ENCODE measurements at regions not wholly inside any gene's neighbourhood (a gene's known extent, or its start where the extent isn't known, plus 50 kb on each side); places are given as distances from the start of the nearest gene placed in this dataset.
A peak's percentile ranks its signal among the peaks of the same experiment; 100 is the strongest.

DNA sequence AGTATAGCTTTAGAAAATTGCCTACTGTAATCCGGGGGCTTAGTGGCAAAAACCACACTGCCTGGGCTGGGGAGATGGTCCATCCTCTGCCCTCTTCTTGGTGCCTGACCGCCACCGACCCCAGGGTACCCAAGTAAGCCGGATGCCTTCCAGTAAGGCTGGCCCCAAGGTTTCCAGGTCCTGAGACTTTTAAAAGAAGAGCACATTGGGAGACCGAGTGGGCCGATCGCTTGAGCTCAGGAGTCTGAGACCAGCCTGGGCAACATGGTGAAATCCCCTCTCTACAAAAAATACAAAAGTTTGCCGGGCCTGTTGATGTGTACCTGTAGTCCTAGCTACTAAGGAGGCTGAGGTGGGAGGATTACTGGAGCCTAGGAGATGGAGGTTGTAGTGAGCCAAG, 406.7 kb upstream of the IRX4 start:
- no peaks in the 10 kb centered on the region for H3K4me1 Mint-ChIP-seq
- no peaks in the 10 kb centered on the region for H3K27me3 Mint-ChIP-seq
- no peak overlapping the region for H3K4me3 Mint-ChIP-seq
- DNase-seq: no peak
- ATAC-seq (ENCODE audit: low read depth in 2 of 2): no peak
- no peak overlapping the region for H3K27ac Mint-ChIP-seq
- H3K36me3 Mint-ChIP-seq: no peaks in the 10 kb centered on the region
- peaks cover 0 to 6% (median 1%) of the 10 kb centered on the region in 7 donors for H3K9me3 Mint-ChIP-seq

DNA sequence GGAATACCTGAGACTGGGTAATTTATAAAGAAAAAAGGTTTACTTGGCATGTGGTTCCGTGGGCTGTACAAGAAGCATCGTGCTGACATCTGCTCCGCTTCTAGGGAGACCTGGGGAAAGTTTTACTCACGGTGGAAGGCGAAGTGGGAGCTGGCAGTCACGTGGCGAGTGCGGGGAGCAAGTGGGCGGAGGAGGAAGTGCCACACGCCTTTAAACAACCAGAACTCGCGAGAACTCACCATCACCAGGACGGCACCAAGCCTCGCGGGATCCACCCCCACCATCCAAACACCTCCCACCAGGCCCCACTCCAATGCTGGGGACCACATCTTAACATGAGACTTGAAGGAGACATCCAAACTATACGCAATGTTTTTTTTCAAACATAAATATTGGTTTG, 406.2 kb upstream of the IRX4 start:
- no peaks in the 10 kb centered on the region for H3K36me3 Mint-ChIP-seq
- H3K9me3 Mint-ChIP-seq: peaks cover 0 to 6% (median 1%) of the 10 kb centered on the region in 7 donors
- H3K4me1 Mint-ChIP-seq: no peaks in the 10 kb centered on the region
- no peak overlapping the region for H3K27ac Mint-ChIP-seq
- H3K4me3 Mint-ChIP-seq: no peak overlapping the region
- no peak for ATAC-seq (ENCODE audit: low read depth in 2 of 2)
- no peak for DNase-seq
- no peaks in the 10 kb centered on the region for H3K27me3 Mint-ChIP-seq

DNA sequence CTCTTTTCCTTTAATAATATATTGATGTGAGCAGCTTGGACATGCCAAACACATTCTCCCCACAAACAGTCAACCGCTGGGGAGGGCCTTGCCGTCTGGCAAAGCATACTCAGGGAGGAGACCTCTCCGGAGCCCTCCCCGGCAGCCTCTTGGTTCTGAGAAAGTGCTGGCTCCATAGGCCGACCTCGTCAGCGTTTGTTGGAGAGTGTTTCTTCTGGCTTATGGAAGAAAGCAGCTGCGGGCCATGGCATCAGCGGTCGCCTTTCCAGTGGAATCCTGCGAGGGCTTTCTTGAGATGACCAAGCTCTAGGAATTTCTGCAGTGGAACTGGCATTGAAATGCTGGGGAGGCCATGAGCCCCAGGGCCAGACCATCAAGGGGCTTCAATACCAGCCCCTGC, 405.7 kb upstream of the IRX4 start:
- Mint-ChIP-seq H3K27me3 (no peaks in the 10 kb centered on the region), H3K9me3 (peaks cover 0 to 6% (median 1%) of the 10 kb centered on the region in 7 donors)
- ATAC-seq (ENCODE audit: low read depth in 2 of 2): no peak

DNA sequence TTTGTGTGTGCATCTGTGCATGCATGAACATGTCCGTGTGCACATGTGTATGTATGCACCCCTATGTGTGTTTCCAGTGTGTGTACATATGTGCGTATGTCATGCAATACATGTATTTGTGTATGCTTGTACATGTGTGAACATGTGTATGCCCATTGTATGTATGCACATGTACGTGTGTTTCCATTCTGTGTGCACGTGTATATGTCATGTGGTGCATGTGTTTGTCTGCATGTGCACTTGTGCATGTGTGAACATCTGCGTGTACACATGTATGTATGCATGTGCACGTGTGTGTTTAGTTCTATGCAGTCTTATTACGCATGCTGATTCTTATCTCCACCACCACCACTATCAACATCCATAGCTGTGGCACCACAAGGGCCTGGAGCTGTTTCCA, 403.5 kb upstream of the IRX4 start:
- Mint-ChIP-seq H3K9me3 (peaks cover 0 to 4% (median 0%) of the 10 kb centered on the region in 7 donors), H3K4me1 (no peaks in the 10 kb centered on the region), H3K27me3 (no peaks in the 10 kb centered on the region), H3K4me3 (no peak overlapping the region), H3K36me3 (no peaks in the 10 kb centered on the region), H3K27ac (no peak overlapping the region)
- ATAC-seq (ENCODE audit: low read depth in 2 of 2) (no peak), DNase-seq (no peak)

More for the DNA sequence above, 405.7 kb upstream of the IRX4 start:
- Mint-ChIP-seq H3K4me1 (no peaks in the 10 kb centered on the region), H3K4me3 (no peak overlapping the region), H3K36me3 (no peaks in the 10 kb centered on the region), H3K27ac (no peak overlapping the region)
- no peak for DNase-seq

DNA sequence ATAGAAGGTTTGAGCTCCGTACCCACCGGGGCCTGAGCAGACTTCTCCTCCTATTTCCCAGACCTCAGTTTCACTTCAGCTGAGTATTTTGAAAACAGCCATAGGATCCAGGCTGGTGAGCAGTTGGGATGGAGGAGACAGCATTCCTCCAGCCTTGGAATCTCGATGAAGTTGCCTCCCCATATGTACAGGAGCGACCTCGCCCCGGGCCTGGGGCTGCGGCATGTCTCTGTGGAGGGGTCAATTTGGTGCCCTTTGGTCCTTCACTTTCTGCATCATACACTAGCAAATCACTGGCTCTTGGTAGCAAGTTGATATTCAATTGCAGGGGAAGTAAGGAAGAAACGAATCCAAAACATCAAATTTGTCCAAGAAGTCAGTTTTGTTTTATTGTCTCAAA, 402.0 kb upstream of the IRX4 start:
- Mint-ChIP-seq H3K27me3 (no peaks in the 10 kb centered on the region), H3K4me1 (peaks cover 0 to 6% (median 0%) of the 10 kb centered on the region in 3 donors), H3K4me3 (no peak overlapping the region), H3K27ac (no peak overlapping the region), H3K36me3 (no peaks in the 10 kb centered on the region), H3K9me3 (peaks cover 0 to 8% (median 1%) of the 10 kb centered on the region in 7 donors)
- DNase-seq (no peak), ATAC-seq (ENCODE audit: low read depth in 2 of 2) (no peak)

DNA sequence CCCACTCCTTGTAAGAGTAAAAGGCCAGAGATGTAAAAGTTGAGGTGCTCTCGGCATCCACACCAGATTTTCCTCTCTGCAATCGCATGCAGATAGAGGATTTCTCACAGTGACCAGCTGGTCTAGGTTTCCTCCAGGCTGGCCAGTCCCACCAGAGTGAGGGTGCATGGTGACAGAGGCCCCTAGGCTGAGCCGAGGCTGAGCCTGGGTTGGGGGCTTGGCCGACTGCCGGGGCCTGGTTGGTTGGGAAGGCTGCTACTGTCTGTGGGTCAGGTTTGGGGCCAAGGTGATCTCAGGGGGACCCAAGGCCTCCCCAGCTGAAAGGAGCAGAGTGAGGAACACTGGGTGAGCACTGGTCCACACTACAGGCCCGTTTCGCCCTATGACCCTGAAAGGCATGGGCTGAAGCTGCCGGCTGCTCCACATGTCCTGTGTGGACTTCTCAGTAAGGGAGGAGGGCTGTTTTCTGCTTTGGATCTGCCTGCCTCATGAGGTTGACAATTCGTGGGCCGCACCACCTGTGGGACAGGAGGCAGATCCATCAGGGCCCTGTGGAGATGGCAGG, 400.8 kb upstream of the IRX4 start:
- Mint-ChIP-seq H3K9me3 (peaks cover 0 to 8% (median under 1%) of the 10 kb centered on the region in 7 donors), H3K4me3 (no peak overlapping the region), H3K27me3 (no peaks in the 10 kb centered on the region), H3K27ac (no peak overlapping the region), H3K4me1 (peaks cover 0 to 6% (median 0%) of the 10 kb centered on the region in 3 donors), H3K36me3 (no peaks in the 10 kb centered on the region)
- no peak for DNase-seq
- no peak for ATAC-seq (ENCODE audit: low read depth in 2 of 2)

DNA sequence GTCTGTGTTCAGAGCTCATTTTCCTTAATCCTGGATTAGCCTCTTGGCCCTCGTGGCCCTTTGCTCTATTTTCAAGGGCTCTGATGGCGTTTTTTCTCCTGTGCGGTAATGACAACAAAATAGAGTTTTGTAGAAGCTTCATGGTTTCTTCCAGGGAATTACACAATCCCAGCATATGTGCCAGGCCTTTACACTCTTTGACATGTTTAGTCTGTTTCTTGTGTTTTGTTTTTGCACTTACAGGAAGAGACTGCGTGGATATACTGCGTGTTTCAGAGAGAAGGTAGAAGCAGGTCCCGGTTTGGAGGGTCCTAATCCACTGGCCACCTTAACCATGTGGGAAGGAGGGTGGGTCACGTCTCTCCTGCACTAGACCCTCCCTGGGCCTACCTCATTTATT, 400.2 kb upstream of the IRX4 start:
- Mint-ChIP-seq H3K4me1 (peaks cover 0 to 6% (median 0%) of the 10 kb centered on the region in 3 donors), H3K27me3 (no peaks in the 10 kb centered on the region), H3K27ac (no peak overlapping the region), H3K4me3 (no peak overlapping the region), H3K9me3 (peaks cover 0 to 8% (median 4%) of the 10 kb centered on the region in 7 donors), H3K36me3 (no peaks in the 10 kb centered on the region)
- no peak for DNase-seq
- no peak for ATAC-seq (ENCODE audit: low read depth in 2 of 2)

DNA sequence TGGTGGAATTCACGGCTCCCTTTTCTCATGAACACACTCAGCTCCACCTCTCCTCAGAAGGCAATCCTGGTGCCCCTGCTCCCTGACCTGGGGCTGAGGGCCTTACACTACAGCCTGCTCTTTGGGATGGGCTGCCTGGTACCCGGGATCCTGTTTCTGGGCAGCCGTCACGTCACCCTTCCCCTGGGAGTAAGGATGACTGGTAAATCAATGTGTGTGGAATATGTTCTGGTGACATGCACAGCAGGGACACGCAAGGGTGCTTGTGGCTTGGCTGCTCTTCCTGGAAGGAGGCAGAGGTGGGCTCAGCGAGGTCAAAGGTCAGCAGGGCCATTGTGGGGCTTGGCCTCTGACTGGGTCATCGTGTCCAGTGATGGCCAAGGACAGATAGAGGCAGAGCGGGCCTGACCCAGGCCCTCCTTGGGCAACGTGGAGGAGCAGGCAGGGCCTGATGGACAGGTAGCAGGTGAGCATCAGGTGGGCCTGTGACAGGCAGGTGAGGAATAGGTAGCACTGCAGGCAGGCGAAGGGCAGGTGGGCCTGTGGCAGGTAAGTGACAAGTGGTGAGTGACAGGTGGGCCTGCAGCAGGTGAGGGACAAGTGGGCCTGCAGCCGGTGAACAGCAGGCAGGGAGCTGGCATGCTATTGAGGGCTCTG, 399.4 kb upstream of the IRX4 start:
- ATAC-seq (ENCODE audit: low read depth in 2 of 2) (no peak), DNase-seq (no peak)
- Mint-ChIP-seq H3K27ac (no peak overlapping the region), H3K4me1 (peaks cover 0 to 6% (median 0%) of the 10 kb centered on the region in 3 donors), H3K9me3 (peaks cover 0 to 8% (median 4%) of the 10 kb centered on the region in 7 donors), H3K4me3 (peak overlapping the region in 1 of 8 donors; percentile 15), H3K27me3 (no peaks in the 10 kb centered on the region), H3K36me3 (no peaks in the 10 kb centered on the region)

DNA sequence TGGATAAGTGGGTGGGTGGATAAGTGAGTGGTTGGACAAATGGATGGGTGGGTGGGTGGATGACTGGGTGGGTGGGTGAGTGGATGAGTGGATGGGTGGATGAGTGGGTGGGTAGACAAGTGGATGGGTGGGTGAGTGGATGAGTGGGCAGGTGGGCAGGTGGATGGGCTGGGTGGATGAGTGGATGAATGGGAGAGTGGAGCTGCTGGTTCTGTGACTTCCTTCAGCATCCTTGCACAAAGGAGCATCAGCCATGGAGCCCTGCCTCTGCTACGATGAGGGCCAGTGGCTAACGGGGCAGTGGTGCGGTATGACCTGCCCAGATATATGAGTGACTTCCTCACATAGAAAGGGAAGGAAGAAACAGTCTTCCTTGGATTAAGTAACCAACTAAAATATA, 398.7 kb upstream of the IRX4 start:
- no peaks in the 10 kb centered on the region for H3K36me3 Mint-ChIP-seq
- H3K27ac Mint-ChIP-seq: no peak overlapping the region
- H3K27me3 Mint-ChIP-seq: no peaks in the 10 kb centered on the region
- H3K9me3 Mint-ChIP-seq: peaks cover 0 to 8% (median 3%) of the 10 kb centered on the region in 7 donors
- H3K4me3 Mint-ChIP-seq: no peak overlapping the region
- H3K4me1 Mint-ChIP-seq: peaks cover 0 to 6% (median 0%) of the 10 kb centered on the region in 3 donors
- ATAC-seq (ENCODE audit: low read depth in 2 of 2) (no peak), DNase-seq (no peak)

DNA sequence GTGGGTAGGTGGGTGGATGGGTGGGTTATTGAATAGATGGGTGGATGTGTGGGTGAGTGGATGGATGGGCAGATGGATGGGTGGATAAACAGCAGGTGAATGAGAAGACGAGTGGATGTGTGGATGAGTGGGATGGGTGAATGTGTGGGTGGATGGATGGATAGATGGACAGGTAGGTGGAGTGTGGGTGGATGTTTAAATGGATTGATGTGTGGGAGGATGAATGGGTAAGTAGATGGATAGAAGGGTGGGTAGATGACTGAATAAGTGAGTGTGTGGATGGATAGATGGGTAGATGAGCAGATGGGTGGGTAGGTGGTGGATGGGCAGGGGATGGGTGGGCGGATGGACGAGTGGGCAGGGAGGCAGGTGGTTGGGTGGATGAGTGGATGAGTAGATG, 397.6 kb upstream of the IRX4 start:
- Mint-ChIP-seq H3K36me3 (no peaks in the 10 kb centered on the region), H3K9me3 (peaks cover 0 to 8% (median 3%) of the 10 kb centered on the region in 7 donors), H3K4me1 (peaks cover 0 to 6% (median 0%) of the 10 kb centered on the region in 3 donors), H3K27me3 (no peaks in the 10 kb centered on the region), H3K27ac (no peak overlapping the region), H3K4me3 (no peak overlapping the region)
- DNase-seq (no peak), ATAC-seq (ENCODE audit: low read depth in 2 of 2) (no peak)

DNA sequence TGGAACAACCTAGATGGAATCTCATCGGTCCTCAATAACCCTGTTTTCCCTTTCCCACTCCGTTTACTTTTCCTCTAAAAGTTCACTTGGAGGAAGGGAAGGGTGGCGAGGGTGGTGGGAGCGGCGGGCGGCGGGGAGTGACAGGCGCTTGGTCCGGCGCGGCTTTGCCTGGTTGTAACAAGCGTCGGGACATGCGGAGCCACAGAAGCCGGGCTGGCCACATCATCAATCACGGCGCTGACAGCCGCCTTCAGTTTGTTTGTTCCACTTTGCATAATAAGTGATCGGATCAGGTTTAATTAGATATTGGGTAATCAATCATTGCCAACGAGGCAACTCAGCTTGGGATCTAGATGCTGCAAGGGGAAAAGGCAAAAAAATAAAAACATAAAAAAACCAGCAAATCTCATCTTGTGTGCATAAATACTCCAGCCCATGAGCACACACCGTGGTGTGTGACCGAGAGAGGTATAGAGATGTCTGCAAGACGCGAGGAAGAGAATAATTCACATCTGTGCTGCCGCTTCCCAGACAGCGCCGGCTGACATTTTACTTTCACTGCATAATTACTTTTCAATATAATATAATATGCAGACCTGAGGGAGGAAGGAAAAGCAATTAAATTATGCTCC, 396.2 kb upstream of the IRX4 start:
- ATAC-seq (ENCODE audit: low read depth in 2 of 2) (no peak), DNase-seq (no peak)
- Mint-ChIP-seq H3K4me1 (peaks cover 0 to 6% (median 0%) of the 10 kb centered on the region in 3 donors), H3K27me3 (peaks cover 0 to 5% (median 0%) of the 10 kb centered on the region in 3 donors), H3K36me3 (no peaks in the 10 kb centered on the region), H3K27ac (no peak overlapping the region), H3K9me3 (peaks cover 0 to 14% (median 3%) of the 10 kb centered on the region in 7 donors), H3K4me3 (peak overlapping the region in 1 of 8 donors; percentile 25)

DNA sequence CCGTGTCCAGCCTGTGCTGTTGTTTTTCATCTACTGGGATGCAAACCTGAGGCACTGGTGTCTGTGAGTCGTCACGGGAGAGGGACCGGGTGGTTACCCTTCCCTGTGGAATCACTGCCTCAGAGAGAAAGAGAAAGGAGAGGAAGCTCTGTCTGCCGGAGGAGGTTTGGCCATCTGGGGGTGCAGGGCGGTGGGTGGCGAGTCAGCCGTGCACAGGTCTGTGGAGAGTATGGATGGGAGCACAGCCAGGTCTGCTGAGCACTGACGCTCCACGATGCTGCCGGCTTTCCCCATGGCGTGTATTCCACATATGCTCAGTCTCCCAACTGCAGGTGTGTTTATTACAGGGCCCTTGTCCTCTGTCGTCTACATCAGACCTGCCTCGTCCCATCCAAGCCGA, 395.2 kb upstream of the IRX4 start:
- no peaks in the 10 kb centered on the region for H3K36me3 Mint-ChIP-seq
- H3K27me3 Mint-ChIP-seq: peaks cover 0 to 5% (median 0%) of the 10 kb centered on the region in 3 donors
- H3K4me3 Mint-ChIP-seq: no peak overlapping the region
- H3K27ac Mint-ChIP-seq: no peak overlapping the region
- ATAC-seq (ENCODE audit: low read depth in 2 of 2) (no peak), DNase-seq (no peak)
- peaks cover 0 to 14% (median 3%) of the 10 kb centered on the region in 7 donors for H3K9me3 Mint-ChIP-seq
- peaks cover 0 to 6% (median 0%) of the 10 kb centered on the region in 3 donors for H3K4me1 Mint-ChIP-seq

DNA sequence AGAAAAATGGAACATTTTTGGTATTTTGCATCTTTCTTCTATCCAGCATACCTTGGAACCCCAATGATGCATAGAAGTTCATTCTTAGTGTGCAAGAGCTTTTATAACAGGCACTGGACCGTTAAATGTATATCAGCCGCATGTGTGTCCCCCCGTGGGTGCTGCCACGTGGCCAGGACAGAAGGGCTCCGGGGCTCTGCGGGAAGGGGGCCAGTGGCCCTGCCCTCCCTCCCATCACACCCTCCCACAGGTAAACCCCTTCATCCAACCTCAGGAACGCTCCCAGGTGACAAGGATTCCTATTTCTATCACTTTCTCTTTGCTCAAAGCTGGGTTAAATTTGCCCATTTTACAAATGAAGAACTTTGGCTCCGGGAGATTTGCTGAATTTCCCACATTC, 393.4 kb upstream of the IRX4 start:
- no peak for DNase-seq
- Mint-ChIP-seq H3K4me3 (no peak overlapping the region), H3K27me3 (peaks cover 0 to 5% (median 0%) of the 10 kb centered on the region in 3 donors), H3K27ac (no peak overlapping the region), H3K9me3 (peaks cover 0 to 14% (median 3%) of the 10 kb centered on the region in 7 donors), H3K4me1 (peaks cover 0 to 6% (median 0%) of the 10 kb centered on the region in 3 donors), H3K36me3 (no peaks in the 10 kb centered on the region)
- ATAC-seq (ENCODE audit: low read depth in 2 of 2): no peak

DNA sequence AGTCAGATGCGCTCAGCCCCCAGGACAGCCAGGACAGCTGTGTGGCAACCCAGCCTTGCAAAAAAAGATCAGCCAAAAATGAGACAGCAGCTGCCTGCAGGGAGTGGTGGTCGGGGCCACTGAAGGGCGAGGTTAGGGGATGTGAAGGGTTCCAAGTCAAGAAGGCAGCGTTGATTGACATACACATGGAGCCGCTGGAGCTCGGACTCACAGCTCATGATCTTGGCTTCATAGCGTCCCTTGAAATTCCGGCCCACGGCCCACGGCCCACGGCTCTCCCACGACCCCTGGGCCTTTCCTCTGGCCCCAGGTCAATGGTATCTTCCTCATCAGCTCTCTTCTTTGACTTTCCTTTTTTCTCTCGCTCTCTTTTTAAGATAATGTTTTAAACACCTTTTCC, 390.0 kb upstream of the IRX4 start:
- DNase-seq (no peak), ATAC-seq (ENCODE audit: low read depth in 2 of 2) (no peak)
- no peak overlapping the region for H3K27ac Mint-ChIP-seq
- peaks cover 4 to 8% (median 5%) of the 10 kb centered on the region in 3 donors for H3K27me3 Mint-ChIP-seq
- no peak overlapping the region for H3K4me3 Mint-ChIP-seq
- H3K4me1 Mint-ChIP-seq: no peaks in the 10 kb centered on the region
- peaks cover 0 to 13% (median 3%) of the 10 kb centered on the region in 7 donors for H3K9me3 Mint-ChIP-seq
- no peaks in the 10 kb centered on the region for H3K36me3 Mint-ChIP-seq
